ENCODE measurements at regions not wholly inside any gene's neighbourhood (a gene's known extent, or its start where the extent isn't known, plus 50 kb on each side); places are given as distances from the start of the nearest gene placed in this dataset.
"Not testable (repeated sequence)": the region's sequence is repeated elsewhere in the genome, so short reads cannot be mapped to it uniquely, and the experiment has no call there.

DNA sequence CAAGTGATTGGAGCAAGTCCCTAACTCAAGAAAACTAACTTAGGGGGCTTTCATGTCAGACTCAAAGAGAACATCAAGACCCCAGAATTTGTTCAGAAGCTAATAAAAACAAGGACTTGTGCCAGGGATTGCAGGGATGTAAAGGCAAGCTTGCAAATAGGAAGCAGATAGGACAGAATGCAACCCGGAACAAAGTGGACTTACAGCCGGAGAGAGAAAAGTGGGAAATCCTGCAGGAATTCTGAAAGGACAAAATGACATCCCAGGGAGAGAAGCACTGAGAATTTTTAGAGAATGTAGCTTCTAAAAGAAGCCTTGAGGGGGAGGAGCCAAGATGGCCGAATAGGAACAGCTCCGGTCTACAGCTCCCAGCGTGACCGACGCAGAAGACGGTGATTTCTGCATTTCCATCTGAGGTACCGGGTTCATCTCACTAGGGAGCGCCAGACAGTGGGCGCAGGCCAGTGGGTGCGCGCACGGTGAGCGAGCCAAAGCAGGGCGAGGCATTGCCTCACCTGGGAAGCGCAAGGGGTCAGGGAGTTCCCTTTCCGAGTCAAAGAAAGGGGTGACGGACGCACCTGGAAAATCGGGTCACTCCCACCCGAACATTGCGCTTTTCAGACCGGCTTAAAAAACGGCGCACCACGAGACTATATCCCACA lies 195.6 kb upstream of the G2E3 start:
- DNase-seq (ENCODE audit: low spot score), result not testable (repeated sequence)

- DNase-seq (ENCODE audit: low spot score), result no peak
These were observed 189.3 kb upstream of the G2E3 start for GRCh38 chr14:30369502-30370180.

DNA sequence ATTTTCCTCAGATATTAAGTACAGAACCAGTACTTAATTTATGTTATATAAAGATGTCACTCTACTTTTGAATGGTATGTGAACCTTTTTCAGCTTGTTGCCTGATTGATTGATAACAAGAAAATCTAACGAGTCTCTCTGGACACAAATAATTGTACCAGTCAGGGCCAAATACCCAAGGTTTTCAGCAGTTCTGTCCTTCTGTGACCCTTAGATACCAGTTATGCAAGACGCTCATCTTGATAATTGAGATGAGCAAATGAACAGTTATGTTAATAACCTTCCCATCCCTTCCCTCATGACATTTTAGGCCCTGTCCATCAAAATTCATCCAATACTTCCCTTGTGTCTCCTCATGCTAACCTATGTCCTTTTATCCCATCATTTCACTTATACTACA lies 185.9 kb upstream of the G2E3 start:
- no peak for DNase-seq (ENCODE audit: low spot score)

DNA sequence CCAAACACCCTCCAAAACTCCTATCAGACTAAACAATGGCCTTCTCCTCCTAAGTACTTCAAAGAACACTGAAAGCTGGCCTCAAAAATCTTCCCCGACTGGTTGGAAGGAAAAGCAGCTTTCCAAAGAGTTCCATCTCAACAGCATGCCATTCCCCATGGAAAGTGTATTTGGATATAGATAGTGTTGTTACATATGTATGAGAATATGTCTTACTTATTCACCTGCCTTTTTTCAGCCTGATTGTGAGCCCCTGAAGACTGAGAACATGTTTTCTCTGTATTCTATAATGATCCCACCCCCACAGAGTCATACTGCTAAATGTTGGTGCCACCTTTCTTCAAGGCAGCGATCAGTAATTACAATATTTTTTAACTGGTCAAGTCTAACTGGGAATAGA lies 185.4 kb upstream of the G2E3 start:
- DNase-seq (ENCODE audit: low spot score), result no peak

- DNase-seq (ENCODE audit: low spot score), result peak; percentile 11
These were observed 183.6 kb upstream of the G2E3 start for GRCh38 chr14:30375296-30375892.

- DNase-seq (ENCODE audit: low spot score), result no peak
These were observed 177.0 kb upstream of the G2E3 start for GRCh38 chr14:30381861-30382480.

GRCh38 chr14:30385925-30386324 lies 173.0 kb upstream of the G2E3 start:
- no peak for DNase-seq (ENCODE audit: low spot score)

DNA sequence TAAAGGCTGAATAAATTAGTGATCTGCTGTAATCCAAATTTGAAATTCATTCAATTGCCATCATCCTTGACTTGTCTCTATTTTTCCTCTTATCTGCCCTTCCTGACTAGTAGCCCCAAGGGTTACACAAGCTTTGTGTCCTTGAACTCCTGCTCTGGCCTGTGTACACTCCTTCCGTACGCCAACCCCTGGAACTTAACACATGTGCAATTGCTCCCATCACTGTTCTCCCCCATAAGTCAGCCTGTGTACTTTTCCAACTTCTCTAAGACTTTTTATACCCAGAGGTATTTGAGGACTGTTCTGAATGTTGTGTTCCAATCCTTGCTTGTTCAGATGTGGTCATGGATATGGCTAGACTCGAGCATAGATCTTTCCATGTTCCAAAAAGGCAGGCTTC lies 171.1 kb upstream of the G2E3 start:
- DNase-seq (ENCODE audit: low spot score), result no peak

GRCh38 chr14:30389134-30389876 lies 169.7 kb upstream of the G2E3 start:
- DNase-seq (ENCODE audit: low spot score), result peak; percentile 7

DNA sequence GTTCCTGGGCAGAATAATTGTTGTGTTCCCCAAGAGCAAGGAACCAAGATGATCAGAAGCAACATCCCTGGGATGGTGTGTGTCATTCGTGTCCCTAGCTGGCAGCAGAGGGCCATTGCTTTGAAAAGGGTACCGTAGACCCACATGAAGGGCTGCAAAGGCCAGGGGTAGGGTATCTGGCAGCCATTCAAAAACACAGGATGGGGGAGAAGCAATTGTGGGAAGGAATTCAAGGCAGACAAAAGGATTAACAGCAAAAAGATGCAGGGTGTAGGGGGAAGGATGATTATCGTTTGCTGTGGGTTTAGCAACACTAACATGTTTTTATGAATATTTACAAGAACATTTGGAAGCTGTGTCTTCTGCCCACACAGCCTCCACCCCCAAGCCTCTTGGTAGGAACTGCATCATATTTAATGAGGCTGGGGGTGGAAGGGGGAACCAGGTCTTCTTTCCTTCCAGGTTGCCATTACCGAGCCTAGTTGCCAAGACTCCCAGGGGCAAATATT lies 169.0 kb upstream of the G2E3 start:
- DNase-seq (ENCODE audit: low spot score), result no peak

- DNase-seq (ENCODE audit: low spot score), result no peak
These were observed 163.9 kb upstream of the G2E3 start for GRCh38 chr14:30395065-30395464.

- no peak for DNase-seq (ENCODE audit: low spot score)
These were observed 156.1 kb upstream of the G2E3 start for GRCh38 chr14:30402846-30403245.

- DNase-seq (ENCODE audit: low spot score), result no peak
These were observed 155.2 kb upstream of the G2E3 start for GRCh38 chr14:30403791-30404190.

DNA sequence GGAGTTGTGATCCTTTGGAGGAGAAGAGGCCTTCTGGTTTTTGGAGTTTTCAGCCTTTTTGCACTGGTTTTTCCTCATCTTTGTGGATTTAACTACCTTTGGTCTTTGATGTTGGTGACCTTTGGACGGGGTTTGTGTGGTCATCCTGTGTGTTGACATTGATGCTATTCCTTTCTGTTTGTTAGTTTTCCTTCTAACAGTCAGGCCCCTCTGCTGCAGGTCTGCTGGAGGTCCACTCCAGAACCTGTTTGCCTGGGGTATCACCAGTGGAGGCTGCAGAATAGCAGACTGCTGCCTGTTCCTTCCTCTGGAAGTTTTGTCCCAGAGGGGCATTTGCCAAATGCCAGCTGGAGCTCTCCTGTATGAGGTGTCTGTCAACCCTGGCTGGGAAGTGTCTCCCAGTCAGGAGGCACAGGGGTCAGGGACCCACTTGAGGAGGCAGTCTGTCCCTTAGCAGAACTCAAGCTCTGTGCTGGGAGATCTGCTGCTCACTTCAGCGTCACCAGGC lies 149.4 kb upstream of the G2E3 start:
- DNase-seq (ENCODE audit: low spot score), result not testable (repeated sequence)

GRCh38 chr14:30410986-30411385 lies 148.0 kb upstream of the G2E3 start:
- DNase-seq (ENCODE audit: low spot score), result no peak

- DNase-seq (ENCODE audit: low spot score), result not testable (repeated sequence)
These were observed 145.8 kb upstream of the G2E3 start for GRCh38 chr14:30413184-30413583.

- no peak for DNase-seq (ENCODE audit: low spot score)
These were observed 141.8 kb upstream of the G2E3 start for GRCh38 chr14:30417121-30417520.

GRCh38 chr14:30417999-30418398 lies 141.0 kb upstream of the G2E3 start:
- no peak for DNase-seq (ENCODE audit: low spot score)

DNA sequence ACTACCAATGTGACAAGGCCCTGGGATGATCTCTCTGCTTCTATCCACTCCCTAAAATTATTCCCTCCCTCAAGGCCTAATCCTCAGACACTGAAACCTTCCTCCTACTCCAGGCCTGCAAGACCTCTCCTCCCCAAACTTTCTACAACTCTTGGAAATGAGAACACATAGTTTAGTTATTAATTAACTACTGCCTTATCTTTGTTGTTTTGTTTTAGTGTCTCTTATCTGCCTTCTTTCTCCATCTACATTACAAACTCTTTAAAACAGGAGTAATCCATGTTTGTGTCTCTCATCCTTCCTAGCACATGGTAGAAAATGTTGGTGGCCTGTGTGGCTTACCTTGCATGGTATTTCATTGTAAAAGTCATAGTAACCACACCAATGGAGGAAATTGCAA lies 139.9 kb upstream of the G2E3 start:
- DNase-seq (ENCODE audit: low spot score), result no peak

DNA sequence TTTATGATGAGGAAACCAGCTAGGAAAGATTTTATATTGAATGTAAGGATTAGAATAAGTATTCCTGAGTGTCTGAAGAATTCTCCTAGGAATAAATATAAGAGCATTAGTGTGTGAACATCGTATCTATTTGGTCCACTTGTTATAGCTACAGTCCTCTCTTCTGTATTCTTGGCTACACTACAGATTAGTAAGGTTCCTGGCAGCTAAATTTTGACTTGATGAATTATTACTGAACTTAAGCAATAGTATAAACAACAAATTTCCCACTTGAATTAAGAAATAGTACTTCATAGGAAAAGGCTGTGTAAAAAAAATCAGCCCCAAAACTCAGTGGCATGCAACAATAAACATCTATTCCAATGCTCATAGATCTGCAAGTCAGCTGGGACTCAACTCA lies 138.4 kb upstream of the G2E3 start:
- no peak for DNase-seq (ENCODE audit: low spot score)

GRCh38 chr14:30426463-30426862 lies 132.5 kb upstream of the G2E3 start:
- DNase-seq (ENCODE audit: low spot score), result no peak

- DNase-seq (ENCODE audit: low spot score), result no peak
These were observed 131.6 kb upstream of the G2E3 start for GRCh38 chr14:30427401-30427800.
